OCI-LY1 (cell line): ENCODE measurements at regions not wholly inside any gene's neighbourhood (a gene's known extent, or its start where the extent isn't known, plus 50 kb on each side); places are given as distances from the start of the nearest gene placed in this dataset.

ENCODE experiments used
- H2AFZ ChIP-seq: fragments of 200-600 bp; sonication (generic), shearing (Covaris generic); 2 replicates; pipeline ENCODE4 v1.6.0; 2014; ENCODE audit warnings: antibody characterized with exemption, mild to moderate bottlenecking, low read length
- H3F3A ChIP-seq: fragments of 200-600 bp; sonication (generic), shearing (Covaris generic); 2 replicates; pipeline ENCODE4 v1.6.0; 2014; ENCODE audit warnings: mild to moderate bottlenecking, antibody characterized with exemption, low read length, moderate library complexity; ENCODE audit not compliant: insufficient read depth
- H3K27ac ChIP-seq: fragments of 200-600 bp; sonication (generic); 2 replicates; pipeline ENCODE4 v1.5.1; 2014; ENCODE audit warnings: low read length, mixed run types, mild to moderate bottlenecking, low read depth; ENCODE audit not compliant: poor library complexity, severe bottlenecking
- H3K27me3 ChIP-seq: fragments of 200-600 bp; sonication (generic); 2 replicates; pipeline ENCODE4 v1.6.0; 2014; ENCODE audit warnings: antibody characterized with exemption, mild to moderate bottlenecking, low read length, moderate library complexity; ENCODE audit not compliant: insufficient read depth
- H3K36me3 ChIP-seq: fragments of 200-600 bp; sonication (generic); 2 replicates; pipeline ENCODE4 v1.6.1; 2014; ENCODE audit warnings: mild to moderate bottlenecking, antibody characterized with exemption, low read length, moderate library complexity, mixed read lengths; ENCODE audit not compliant: insufficient read depth
- H3K4me1 ChIP-seq: fragments of 200-600 bp; sonication (generic); 2 replicates; pipeline ENCODE4 v1.5.1; 2014; ENCODE audit warnings: mild to moderate bottlenecking, low read length, moderate library complexity; ENCODE audit not compliant: insufficient read depth, severe bottlenecking
- H3K4me2 ChIP-seq: fragments of 200-600 bp; sonication (generic), shearing (Covaris generic); 2 replicates; pipeline ENCODE4 v1.6.1; 2014; ENCODE audit warnings: low read length
- H3K4me3 ChIP-seq: fragments of 200-600 bp; sonication (generic); 2 replicates; pipeline ENCODE4 v1.5.1; 2014; ENCODE audit warnings: low read length, low read depth, mild to moderate bottlenecking, mixed read lengths; ENCODE audit not compliant: poor library complexity, severe bottlenecking
- H3K79me2 ChIP-seq: fragments of 200-600 bp; shearing (Covaris generic); 2 replicates; pipeline ENCODE4 v1.6.1; 2016; ENCODE audit warnings: mixed run types, low read length, mixed read lengths; ENCODE audit not compliant: insufficient read depth
- H3K9ac ChIP-seq: fragments of 200-600 bp; sonication (generic), shearing (Covaris generic); 2 replicates; pipeline ENCODE4 v1.6.1; 2014; ENCODE audit warnings: mild to moderate bottlenecking, low read length, mixed read lengths
- H3K9me2 ChIP-seq: fragments of 200-600 bp; sonication (generic), shearing (Covaris generic); 2 replicates; pipeline ENCODE4 v1.6.1; 2014; ENCODE audit warnings: low read depth, mild to moderate bottlenecking, low read length, mixed read lengths
- H3K9me3 ChIP-seq: fragments of 200-600 bp; shearing (Covaris generic); 2 replicates; pipeline ENCODE4 v1.6.1; 2014; ENCODE audit warnings: low read length, mixed read lengths
- H4K20me1 ChIP-seq: fragments of 200-600 bp; sonication (generic), shearing (Covaris generic); 2 replicates; pipeline ENCODE4 v1.6.0; 2016; ENCODE audit warnings: mild to moderate bottlenecking, low read length; ENCODE audit not compliant: insufficient read depth
- EZH2 ChIP-seq: fragments of 200-600 bp; sonication (generic), shearing (Covaris generic); IDR thresholded peaks from 2 replicates; pipeline ENCODE4 v1.8.0; 2017; ENCODE audit warnings: borderline replicate concordance, mixed run types, mild to moderate bottlenecking, antibody characterized with exemption, low read length, moderate library complexity, mixed read lengths
- TF ChIP-seq, protein P1 (sequence below): fragments of 200-600 bp; sonication (generic), shearing (Covaris generic); IDR thresholded peaks from 2 replicates; pipeline ENCODE4 v1.5.1; 2017; ENCODE audit warnings: mild to moderate bottlenecking, antibody characterized with exemption, low read length, moderate library complexity, mixed read lengths

DNA sequence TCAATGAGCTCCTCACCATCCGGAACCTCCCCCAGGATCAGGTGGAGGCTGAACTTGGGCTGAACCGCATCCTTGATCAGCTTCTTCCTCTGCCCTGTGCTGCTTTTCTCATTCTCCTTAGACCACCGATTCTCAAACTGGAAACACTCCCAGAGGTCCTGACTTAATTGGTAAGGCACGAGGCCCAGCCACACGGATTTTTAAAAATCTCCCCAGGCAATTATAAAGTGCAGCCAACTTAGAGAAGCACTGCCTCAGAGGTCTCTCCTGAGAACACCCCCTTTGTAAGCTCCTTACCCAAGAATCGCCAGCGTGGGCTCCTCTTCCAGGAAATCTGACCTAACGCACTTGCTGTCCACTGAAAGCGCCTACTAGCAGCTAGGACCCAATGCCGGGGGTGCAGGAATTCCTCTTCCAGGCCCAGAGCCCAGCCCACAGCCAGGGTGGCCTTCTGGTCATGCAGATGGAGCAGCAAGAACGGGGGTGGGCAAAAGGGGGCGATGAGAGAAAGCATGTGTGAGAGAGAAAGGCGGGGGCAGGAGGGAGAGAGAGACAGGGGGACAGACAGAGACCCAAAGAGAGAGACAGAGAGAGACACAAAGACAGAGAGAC is 66.9 kb upstream of the CACNA1A start:
- Histone ChIP-seq H3K4me1 (no peaks in the 10 kb centered on the region), H3F3A (no peaks in the 10 kb centered on the region), H3K79me2 (no peaks in the 10 kb centered on the region), H2AFZ (no peak overlapping the region), H4K20me1 (no peaks in the 10 kb centered on the region), H3K4me3 (no peak overlapping the region), H3K9ac (no peak overlapping the region), H3K9me2 (no peaks in the 10 kb centered on the region), H3K27me3 (no peaks in the 10 kb centered on the region; the same call in 1 of the 2 replicates), H3K4me2 (no peak overlapping the region), H3K27ac (no peak overlapping the region), H3K9me3 (peaks cover 8% of the 10 kb centered on the region), H3K36me3 (no peaks in the 10 kb centered on the region; the same call in 1 of the 2 replicates)
- TF ChIP-seq, protein P1, sequence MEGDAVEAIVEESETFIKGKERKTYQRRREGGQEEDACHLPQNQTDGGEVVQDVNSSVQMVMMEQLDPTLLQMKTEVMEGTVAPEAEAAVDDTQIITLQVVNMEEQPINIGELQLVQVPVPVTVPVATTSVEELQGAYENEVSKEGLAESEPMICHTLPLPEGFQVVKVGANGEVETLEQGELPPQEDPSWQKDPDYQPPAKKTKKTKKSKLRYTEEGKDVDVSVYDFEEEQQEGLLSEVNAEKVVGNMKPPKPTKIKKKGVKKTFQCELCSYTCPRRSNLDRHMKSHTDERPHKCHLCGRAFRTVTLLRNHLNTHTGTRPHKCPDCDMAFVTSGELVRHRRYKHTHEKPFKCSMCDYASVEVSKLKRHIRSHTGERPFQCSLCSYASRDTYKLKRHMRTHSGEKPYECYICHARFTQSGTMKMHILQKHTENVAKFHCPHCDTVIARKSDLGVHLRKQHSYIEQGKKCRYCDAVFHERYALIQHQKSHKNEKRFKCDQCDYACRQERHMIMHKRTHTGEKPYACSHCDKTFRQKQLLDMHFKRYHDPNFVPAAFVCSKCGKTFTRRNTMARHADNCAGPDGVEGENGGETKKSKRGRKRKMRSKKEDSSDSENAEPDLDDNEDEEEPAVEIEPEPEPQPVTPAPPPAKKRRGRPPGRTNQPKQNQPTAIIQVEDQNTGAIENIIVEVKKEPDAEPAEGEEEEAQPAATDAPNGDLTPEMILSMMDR, result no peak

DNA sequence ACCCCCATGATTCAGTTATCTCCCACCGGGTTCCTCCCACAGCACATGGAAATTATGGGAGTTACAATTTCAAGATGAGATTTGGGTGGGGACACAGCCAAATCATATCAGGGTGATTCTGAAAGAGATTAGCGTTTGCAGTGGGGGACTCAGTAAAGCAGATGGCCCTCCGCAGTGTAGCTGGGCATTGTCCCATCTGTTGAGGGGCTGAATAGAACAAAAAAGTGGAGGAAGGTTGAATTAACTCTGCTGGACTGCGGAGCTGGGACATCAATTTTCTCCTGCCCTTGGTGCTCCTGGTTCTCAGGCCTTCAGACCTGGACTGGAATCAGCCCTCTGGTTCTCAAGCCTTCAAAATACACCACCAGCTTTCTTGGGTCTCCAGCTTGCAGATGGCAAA is 55.2 kb upstream of the CACNA1A start:
- Histone ChIP-seq H3K4me3 (no peak overlapping the region), H3K9me2 (no peaks in the 10 kb centered on the region), H3K9ac (no peak overlapping the region), H3K79me2 (no peaks in the 10 kb centered on the region), H3K4me2 (no peak overlapping the region), H3K9me3 (no peaks in the 10 kb centered on the region), H2AFZ (no peak overlapping the region), H3K36me3 (no peaks in the 10 kb centered on the region), H3K27ac (no peak overlapping the region), H3K4me1 (no peaks in the 10 kb centered on the region), H3F3A (no peaks in the 10 kb centered on the region), H4K20me1 (no peaks in the 10 kb centered on the region), H3K27me3 (0 out of 2 replicates have a peak, but pooled peaks cover 4% of the 10 kb centered on the region)
- no peak for TF ChIP-seq EZH2
- TF ChIP-seq, protein P1, result no peak

DNA sequence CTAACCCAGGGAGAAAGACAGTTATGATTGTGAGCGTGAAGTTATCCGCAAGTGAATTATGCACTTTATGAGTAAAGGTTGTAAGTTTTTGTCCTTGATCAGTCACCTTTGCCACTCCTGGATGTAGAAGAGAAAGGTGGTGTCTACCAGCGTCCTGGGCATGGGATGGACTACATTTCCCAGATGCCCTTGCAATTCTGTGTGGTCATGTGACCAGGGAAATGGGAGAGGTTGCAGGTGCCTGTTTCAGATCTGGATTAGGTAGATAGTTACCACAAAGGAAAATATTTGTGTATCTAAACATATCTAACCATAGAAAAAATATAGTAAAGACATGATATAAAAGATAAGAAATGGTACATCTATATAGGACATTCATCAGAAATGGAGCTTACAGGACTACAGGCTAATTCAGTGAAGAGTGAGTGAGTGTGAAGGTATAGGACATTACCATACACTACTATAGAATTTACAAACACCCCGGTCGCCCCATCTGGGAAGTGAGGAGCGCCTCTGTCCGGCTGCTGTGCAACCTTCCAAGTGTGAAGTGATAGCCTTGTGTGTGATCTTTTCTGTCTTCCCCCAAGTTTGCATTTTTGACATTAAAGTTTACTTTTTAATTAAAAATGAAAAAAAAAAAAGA is 51.6 kb upstream of the CACNA1A start:
- TF ChIP-seq EZH2, result no peak
- TF ChIP-seq, protein P1, result no peak
- Histone ChIP-seq H3K27me3 (0 out of 2 replicates have a peak, but pooled peaks cover 4% of the 10 kb centered on the region), H3K4me2 (no peak overlapping the region), H3F3A (no peaks in the 10 kb centered on the region), H3K36me3 (no peaks in the 10 kb centered on the region), H3K79me2 (no peaks in the 10 kb centered on the region), H4K20me1 (no peaks in the 10 kb centered on the region), H3K9ac (no peak overlapping the region), H2AFZ (no peak overlapping the region), H3K27ac (no peak overlapping the region), H3K4me3 (no peak overlapping the region), H3K9me2 (no peaks in the 10 kb centered on the region), H3K9me3 (no peaks in the 10 kb centered on the region), H3K4me1 (no peaks in the 10 kb centered on the region)
